Stomach (tissue), 8 donors: ENCODE measurements at regions not wholly inside any gene's neighbourhood (a gene's known extent, or its start where the extent isn't known, plus 50 kb on each side); places are given as distances from the start of the nearest gene placed in this dataset.

Experiments
- DNase-seq, 2 donors: peaks; one replicate each; pipeline versions ENCODE4 v3.0.0 to v3.0.0-alpha.2; 2013 to 2019
- H3K27ac ChIP-seq, 5 donors: fragments of 200-600 bp in 4 of 5; sonication (generic) in 4 of 5; one replicate each; pipeline ENCODE4 v1.5.1; 2013 to 2019; ENCODE audit warnings: mild to moderate bottlenecking in 1 of 5, moderate library complexity in 1 of 5
- H3K27me3 ChIP-seq, 3 donors: fragments of 200-600 bp; sonication (generic); one replicate each; pipeline ENCODE4 v1.5.1; 2017 to 2019; ENCODE audit warnings: mixed run types in 1 of 3
- H3K36me3 ChIP-seq, 4 donors: fragments of 200-600 bp; sonication (generic); 1 replicate in 3 of 4; 2 replicates in 1 of 4; pipeline ENCODE4 v1.5.1; 2016 to 2019
- H3K4me1 ChIP-seq, 4 donors: fragments of 200-600 bp; sonication (generic); one replicate each; pipeline ENCODE4 v1.5.1; 2016 to 2019
- H3K4me3 ChIP-seq, 4 donors: fragments of 200-600 bp; sonication (generic) in 3 of 4; one replicate each; pipeline ENCODE4 v1.5.1; 2016 to 2019; ENCODE audit warnings: mild to moderate bottlenecking in 1 of 4
- H3K9me3 ChIP-seq, 4 donors: fragments of 200-600 bp; sonication (generic); one replicate each; pipeline ENCODE4 v1.5.1; 2016 to 2019
- CTCF ChIP-seq, 7 experiments: fragments of 450-650 bp in 4 of 7; fragments of 200-600 bp in 3 of 7; sonication (generic) in 3 of 7; IDR thresholded peaks; one replicate each; pipeline ENCODE4 v1.5.1; 2016 to 2019; ENCODE audit warnings: antibody characterized with exemption in 7 of 7, control low read depth in 2 of 7, mild to moderate bottlenecking in 1 of 7
- EP300 ChIP-seq: sonication (generic); formaldehyde crosslinking; IDR thresholded peaks from one replicate; pipeline ENCODE4 v1.6.1; 2017; ENCODE audit warnings: antibody characterized with exemption
- POLR2A ChIP-seq, 4 donors: fragments of 450-650 bp; IDR thresholded peaks; one replicate each; pipeline ENCODE4 v1.6.1; 2016; ENCODE audit warnings: antibody characterized with exemption in 4 of 4, control low read depth in 2 of 4, mild to moderate bottlenecking in 1 of 4, moderate library complexity in 1 of 4
- POLR2AphosphoS5 ChIP-seq, 3 donors: sonication (generic); formaldehyde crosslinking; IDR thresholded peaks; one replicate each; pipeline ENCODE4 v1.6.1; 2016; ENCODE audit warnings: antibody characterized with exemption in 3 of 3
- WGBS, 5 donors: extraction: QIAGEN DNeasy Blood & Tissue Kit in 3 of 5; methylation state at CpG; one replicate each; pipeline versions ENCODE4 v1.1.5 to v1.1.7; 2013 to 2018; 5-methylcytosine and 5-hydroxymethylcytosine counted together
- intact Hi-C: fragments of 100-400 bp; cut with DNase I; formaldehyde crosslinking; loops from one replicate; pipeline ENCODE4 v1.15.1; 2023; ENCODE audit warnings: low total_unique reads
- donor health status: healthy with polysubstance abuse.
- donor health status: Bipolar disorder and iron deficiency.
- donor health status: healthy.

- H3K36me3 ChIP-seq: no peaks in the 10 kb centered on the region
- peaks cover 0 to 11% (median 5%) of the 10 kb centered on the region in 4 donors for H3K4me1 ChIP-seq
- 92 to 95% (median 94%) methylated on average over 1 of the region's 1 CpG for WGBS, 5 donors
- H3K27me3 ChIP-seq: peaks cover 0 to 44% (median 0%) of the 10 kb centered on the region in 3 donors
- TF ChIP-seq POLR2A (IDR thresholded peaks at IDR 0.05): no peak
- no peak for TF ChIP-seq POLR2AphosphoS5 (IDR thresholded peaks at IDR 0.05)
- no peak for TF ChIP-seq CTCF (IDR thresholded peaks at IDR 0.05)
- no peak for TF ChIP-seq EP300
- H3K27ac ChIP-seq: no peak overlapping the region
- intact Hi-C loops: no loop called here
- H3K9me3 ChIP-seq: no peaks in the 10 kb centered on the region
- H3K4me3 ChIP-seq: no peak overlapping the region
- no peak for DNase-seq
These were observed 58.1 kb upstream of the SORCS3 start for GRCh38 chr10:104582966-104583365.

- no peaks in the 10 kb centered on the region for H3K9me3 ChIP-seq
- H3K4me3 ChIP-seq: no peak overlapping the region
- peaks cover 0 to 11% (median 5%) of the 10 kb centered on the region in 4 donors for H3K4me1 ChIP-seq
- TF ChIP-seq CTCF (IDR thresholded peaks at IDR 0.05) (no peak), POLR2A (IDR thresholded peaks at IDR 0.05) (no peak), EP300 (no peak), POLR2AphosphoS5 (IDR thresholded peaks at IDR 0.05) (no peak)
- 59 to 74% (median 64%) methylated on average over 7 of the region's 7 CpGs for WGBS, 5 donors
- no peak overlapping the region for H3K27ac ChIP-seq
- intact Hi-C loops: no loop called here
- no peaks in the 10 kb centered on the region for H3K36me3 ChIP-seq
- peaks cover 0 to 38% (median 0%) of the 10 kb centered on the region in 3 donors for H3K27me3 ChIP-seq
- no peak for DNase-seq
These were observed 56.5 kb upstream of the SORCS3 start for GRCh38 chr10:104584541-104584940.

- intact Hi-C loops: no loop called here
- Histone ChIP-seq H3K4me3 (no peak overlapping the region), H3K4me1 (no peaks in the 10 kb centered on the region), H3K27ac (no peak overlapping the region), H3K36me3 (no peaks in the 10 kb centered on the region), H3K9me3 (no peaks in the 10 kb centered on the region), H3K27me3 (peaks cover 0 to 14% (median 0%) of the 10 kb centered on the region in 3 donors)
- TF ChIP-seq POLR2A (IDR thresholded peaks at IDR 0.05) (no peak), CTCF (IDR thresholded peaks at IDR 0.05) (no peak), POLR2AphosphoS5 (IDR thresholded peaks at IDR 0.05) (no peak), EP300 (no peak)
- WGBS, 5 donors: 69 to 82% (median 80%) methylated on average over 2 of the region's 2 CpGs
- DNase-seq: no peak
These were observed 53.3 kb upstream of the SORCS3 start for GRCh38 chr10:104587751-104588150.

GRCh38 chr10:104589431-104589830, 51.7 kb upstream of the SORCS3 start:
- no peak for TF ChIP-seq POLR2AphosphoS5 (IDR thresholded peaks at IDR 0.05)
- no peak for TF ChIP-seq EP300
- no peak for TF ChIP-seq POLR2A (IDR thresholded peaks at IDR 0.05)
- TF ChIP-seq CTCF (IDR thresholded peaks at IDR 0.05): no peak
- no peaks in the 10 kb centered on the region for H3K36me3 ChIP-seq
- WGBS, 5 donors: 67 to 78% (median 72%) methylated on average over 3 to 4 of the region's 4 CpGs
- H3K9me3 ChIP-seq: no peaks in the 10 kb centered on the region
- H3K4me3 ChIP-seq: no peak overlapping the region
- H3K27ac ChIP-seq: no peak overlapping the region
- intact Hi-C loops: no loop called here
- peaks cover 0 to 14% (median 0%) of the 10 kb centered on the region in 3 donors for H3K27me3 ChIP-seq
- H3K4me1 ChIP-seq: no peaks in the 10 kb centered on the region
- no peak for DNase-seq
